ENCODE measurements at regions not wholly inside any gene's neighbourhood (a gene's known extent, or its start where the extent isn't known, plus 50 kb on each side); places are given as distances from the start of the nearest gene placed in this dataset.

DNA sequence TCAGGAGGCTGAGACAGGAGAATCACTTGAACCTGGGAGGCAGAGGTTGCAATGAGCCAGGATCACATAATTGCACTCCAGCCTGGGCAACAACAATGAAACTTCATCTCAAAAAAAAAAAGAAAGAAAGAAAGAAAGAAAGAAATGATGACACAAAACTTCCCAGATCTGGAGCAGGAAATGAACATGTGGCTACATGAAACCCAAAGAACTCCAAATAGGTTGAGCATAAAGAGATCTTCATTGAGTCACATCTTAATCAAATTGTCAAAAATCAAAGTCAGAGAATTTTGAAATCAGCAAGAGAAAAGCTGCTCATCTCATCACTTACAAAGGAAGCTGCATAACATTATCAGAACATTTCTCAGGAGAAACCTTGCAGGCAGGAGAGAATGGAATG is 247.0 kb downstream of the IBTK start:
- Histone ChIP-seq H3K4me3 (no peak overlapping the region), H3K27me3 (no peaks in the 10 kb centered on the region), H3K9me3 (peaks cover 0 to 4% (median 0%) of the 10 kb centered on the region in 3 donors), H3K4me1 (no peaks in the 10 kb centered on the region), H3K27ac (no peak overlapping the region), H3K36me3 (no peaks in the 10 kb centered on the region)
- ATAC-seq: no peak
- TF ChIP-seq, protein P1, sequence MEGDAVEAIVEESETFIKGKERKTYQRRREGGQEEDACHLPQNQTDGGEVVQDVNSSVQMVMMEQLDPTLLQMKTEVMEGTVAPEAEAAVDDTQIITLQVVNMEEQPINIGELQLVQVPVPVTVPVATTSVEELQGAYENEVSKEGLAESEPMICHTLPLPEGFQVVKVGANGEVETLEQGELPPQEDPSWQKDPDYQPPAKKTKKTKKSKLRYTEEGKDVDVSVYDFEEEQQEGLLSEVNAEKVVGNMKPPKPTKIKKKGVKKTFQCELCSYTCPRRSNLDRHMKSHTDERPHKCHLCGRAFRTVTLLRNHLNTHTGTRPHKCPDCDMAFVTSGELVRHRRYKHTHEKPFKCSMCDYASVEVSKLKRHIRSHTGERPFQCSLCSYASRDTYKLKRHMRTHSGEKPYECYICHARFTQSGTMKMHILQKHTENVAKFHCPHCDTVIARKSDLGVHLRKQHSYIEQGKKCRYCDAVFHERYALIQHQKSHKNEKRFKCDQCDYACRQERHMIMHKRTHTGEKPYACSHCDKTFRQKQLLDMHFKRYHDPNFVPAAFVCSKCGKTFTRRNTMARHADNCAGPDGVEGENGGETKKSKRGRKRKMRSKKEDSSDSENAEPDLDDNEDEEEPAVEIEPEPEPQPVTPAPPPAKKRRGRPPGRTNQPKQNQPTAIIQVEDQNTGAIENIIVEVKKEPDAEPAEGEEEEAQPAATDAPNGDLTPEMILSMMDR (IDR thresholded peaks at IDR 0.05): no peak
- TF ChIP-seq POLR2AphosphoS5 (IDR thresholded peaks at IDR 0.05) (no peak), EP300 (IDR thresholded peaks at IDR 0.05) (no peak), POLR2A (IDR thresholded peaks at IDR 0.05) (no peak)

DNA sequence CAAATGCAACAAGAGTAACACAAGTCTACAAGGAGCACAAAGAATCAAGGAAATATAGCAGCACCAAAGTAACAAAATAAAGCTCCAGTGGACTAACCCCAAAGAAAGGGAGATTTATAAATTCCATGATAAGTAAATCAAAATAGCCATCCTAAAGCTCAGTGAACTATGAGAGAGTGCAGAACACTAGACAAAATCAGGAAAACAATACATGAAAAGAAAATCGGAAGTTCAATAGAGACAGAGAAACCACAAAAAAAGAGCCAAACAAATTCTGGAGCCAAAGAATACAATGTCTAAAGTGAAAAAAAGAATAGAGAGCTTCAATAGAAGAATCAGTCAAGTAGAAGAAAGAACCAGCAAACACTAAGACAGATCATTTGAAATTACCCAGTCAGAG is 247.3 kb upstream of the TENT5A start:
- WGBS, 2 donors (ENCODE audit: low coverage in 1 of 2): 83% methylated on average over 1 of the region's 1 CpG

DNA sequence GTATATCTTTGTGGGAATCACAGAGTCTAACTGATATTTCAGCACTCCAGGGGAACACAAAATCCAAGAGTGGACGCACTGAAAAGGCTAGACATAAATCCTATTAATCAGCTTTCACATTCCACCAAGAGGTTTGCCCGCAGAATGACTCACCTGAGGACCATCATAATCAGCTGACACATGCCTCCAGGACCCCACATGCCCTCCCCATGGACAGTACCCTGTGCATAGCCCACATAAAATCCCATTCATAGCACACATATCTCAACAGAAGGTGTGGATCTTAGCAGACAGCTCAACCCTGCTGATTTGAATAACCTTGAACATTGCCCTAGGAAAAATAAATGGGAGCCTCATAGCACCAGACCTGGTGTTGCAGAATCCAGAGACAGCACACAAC is 246.8 kb upstream of the TENT5A start:
- Histone ChIP-seq H3K27me3 (no peaks in the 10 kb centered on the region), H3K36me3 (no peaks in the 10 kb centered on the region), H3K4me3 (no peak overlapping the region), H3K4me1 (no peaks in the 10 kb centered on the region), H3K27ac (no peak overlapping the region), H3K9me3 (no peaks in the 10 kb centered on the region)
- TF ChIP-seq, protein P1 (IDR thresholded peaks at IDR 0.05): no peak
- TF ChIP-seq EP300 (IDR thresholded peaks at IDR 0.05) (no peak), POLR2A (IDR thresholded peaks at IDR 0.05) (no peak), POLR2AphosphoS5 (IDR thresholded peaks at IDR 0.05) (no peak)
- no peak for ATAC-seq
- 65 to 100% methylated on average over 2 of the region's 2 CpGs for WGBS, 2 donors (ENCODE audit: low coverage in 1 of 2)

More for the DNA sequence above, 247.3 kb upstream of the TENT5A start:
- Histone ChIP-seq H3K9me3 (no peaks in the 10 kb centered on the region), H3K27me3 (no peaks in the 10 kb centered on the region), H3K4me1 (no peaks in the 10 kb centered on the region), H3K36me3 (no peaks in the 10 kb centered on the region), H3K27ac (no peak overlapping the region), H3K4me3 (no peak overlapping the region)
- TF ChIP-seq POLR2A (IDR thresholded peaks at IDR 0.05) (no peak), POLR2AphosphoS5 (IDR thresholded peaks at IDR 0.05) (no peak), EP300 (IDR thresholded peaks at IDR 0.05) (no peak)
- TF ChIP-seq, protein P1 (IDR thresholded peaks at IDR 0.05): no peak
- ATAC-seq: no peak

DNA sequence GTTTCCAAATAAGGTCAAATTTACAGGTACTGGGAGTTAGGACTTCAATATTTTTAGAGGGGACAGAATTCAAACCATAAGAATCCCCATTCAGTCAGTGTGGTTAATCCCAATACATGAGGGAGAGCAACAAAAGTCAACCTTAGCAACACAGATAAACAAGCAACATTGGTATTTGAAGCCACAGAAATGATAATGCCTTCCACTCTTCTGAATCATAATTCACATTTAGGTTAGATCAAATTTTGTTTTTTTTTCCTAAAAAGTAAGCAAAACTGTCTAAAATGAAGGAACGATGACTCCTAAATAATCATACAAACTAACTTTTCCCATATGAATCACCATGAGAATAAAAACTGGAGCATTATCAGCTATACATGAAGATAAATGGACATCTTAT is 246.0 kb upstream of the TENT5A start:
- Histone ChIP-seq H3K27me3 (no peaks in the 10 kb centered on the region), H3K9me3 (no peaks in the 10 kb centered on the region), H3K36me3 (no peaks in the 10 kb centered on the region), H3K27ac (no peak overlapping the region), H3K4me3 (no peak overlapping the region), H3K4me1 (no peaks in the 10 kb centered on the region)
- 83 to 100% methylated on average over 1 of the region's 1 CpG for WGBS, 2 donors (ENCODE audit: low coverage in 1 of 2)
- no peak for TF ChIP-seq EP300 (IDR thresholded peaks at IDR 0.05)
- no peak for ATAC-seq

DNA sequence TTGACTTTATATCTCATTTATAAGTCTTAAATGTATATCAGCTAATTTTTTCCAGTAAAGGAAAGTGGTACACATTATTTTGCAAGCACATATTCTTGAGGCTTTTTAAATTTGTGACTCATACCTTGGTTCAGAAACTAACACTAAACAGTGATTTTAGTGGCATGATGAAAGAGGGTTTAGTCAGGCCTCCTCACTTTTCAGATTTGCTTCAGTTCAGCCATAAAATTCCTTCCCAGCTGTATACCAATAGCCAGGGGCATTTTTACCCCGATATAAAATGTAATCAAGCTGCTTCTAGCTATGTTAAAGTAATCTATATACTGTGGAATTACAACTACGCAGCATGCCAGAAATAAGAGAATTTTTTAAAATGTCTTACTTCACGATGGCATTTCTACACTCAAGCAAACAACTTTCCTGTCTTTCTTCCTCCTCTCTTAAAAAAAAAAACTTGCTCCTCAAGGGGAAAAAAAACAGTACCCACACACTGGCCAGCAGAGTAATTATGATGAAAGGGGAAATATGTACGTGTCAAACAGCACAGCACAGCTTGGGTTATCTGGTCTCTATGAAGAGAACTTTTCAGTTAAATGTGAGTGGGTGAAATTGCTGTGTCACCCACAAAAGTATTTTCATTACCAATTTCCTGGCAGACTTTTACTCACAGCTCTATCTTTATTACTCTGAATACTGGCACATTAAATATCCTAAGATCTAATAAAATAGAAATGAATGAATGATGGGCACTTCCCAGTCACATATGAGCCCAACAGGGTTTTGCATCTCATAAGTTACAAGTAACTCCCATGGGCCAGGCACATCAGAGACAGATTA is 244.8 kb upstream of the TENT5A start:
- H3K27ac ChIP-seq: no peak overlapping the region
- no peak for ATAC-seq
- WGBS, 2 donors (ENCODE audit: low coverage in 1 of 2): 39 to 44% methylated on average over 4 of the region's 4 CpGs
- H3K27me3 ChIP-seq: no peaks in the 10 kb centered on the region
- no peak overlapping the region for H3K4me3 ChIP-seq
- no peaks in the 10 kb centered on the region for H3K36me3 ChIP-seq
- TF ChIP-seq EP300 (IDR thresholded peaks at IDR 0.05): no peak
- TF ChIP-seq, protein P1 (IDR thresholded peaks at IDR 0.05): no peak
- no peak for TF ChIP-seq POLR2AphosphoS5 (IDR thresholded peaks at IDR 0.05)
- TF ChIP-seq POLR2A (IDR thresholded peaks at IDR 0.05): no peak
- no peaks in the 10 kb centered on the region for H3K4me1 ChIP-seq
- H3K9me3 ChIP-seq: no peaks in the 10 kb centered on the region

Measured in gastroesophageal sphincter (tissue), 4 donors.